Anterior cingulate cortex (tissue), 58 donors: ENCODE measurements at regions not wholly inside any gene's neighbourhood (a gene's known extent, or its start where the extent isn't known, plus 50 kb on each side); places are given as distances from the start of the nearest gene placed in this dataset.

Experiments
- DNase-seq, 58 donors: peaks; one replicate each; lab custom pipeline; 2025; lab: John Stamatoyannopoulos, UW

DNA sequence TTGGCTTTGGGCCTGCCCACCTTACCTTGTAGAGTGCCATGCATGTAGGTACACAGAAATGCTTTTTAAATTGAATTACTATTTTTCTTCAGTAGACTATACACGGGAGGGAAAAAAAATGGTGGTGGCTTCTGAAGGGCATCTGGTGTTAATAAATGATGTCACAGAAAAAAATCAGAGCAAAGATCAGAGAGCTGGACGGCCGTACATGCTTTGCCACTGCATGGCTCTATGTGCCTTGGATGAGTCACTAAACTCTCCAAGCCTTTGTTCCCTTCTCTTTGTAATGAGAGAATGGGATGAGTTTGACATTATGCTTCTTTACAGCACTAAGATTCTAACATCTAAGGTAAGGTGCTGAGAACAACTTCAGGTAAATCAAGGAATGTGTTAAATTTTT lies 376.4 kb upstream of the DDHD1 start:
- DNase-seq = no peak

- no peak for DNase-seq
Measured at GRCh38 chr14:53528185-53528671, 375.1 kb upstream of the DDHD1 start.

GRCh38 chr14:53526200-53526599 lies 373.1 kb upstream of the DDHD1 start:
- no peak for DNase-seq

GRCh38 chr14:53525608-53526007 lies 372.5 kb upstream of the DDHD1 start:
- no peak for DNase-seq

DNA sequence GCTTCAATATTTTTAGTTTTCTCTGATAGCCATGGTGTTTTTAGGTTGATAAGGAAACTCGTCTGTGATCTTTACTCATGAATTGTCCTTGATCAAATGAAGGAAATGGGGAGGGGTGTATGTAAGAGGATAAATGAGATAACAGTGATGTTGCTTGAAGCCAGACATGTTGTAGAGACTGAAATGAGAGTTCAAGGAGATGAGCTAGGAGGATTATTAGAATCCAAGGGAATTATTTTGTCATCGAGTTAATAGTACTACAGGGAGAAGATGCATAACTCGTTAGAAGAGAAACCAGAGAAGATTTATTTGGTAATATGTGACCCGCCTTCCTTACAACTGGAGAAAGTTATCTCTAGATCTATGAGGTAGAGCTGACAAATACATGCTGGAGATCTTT lies 371.3 kb upstream of the DDHD1 start:
- DNase-seq = no peak

DNA sequence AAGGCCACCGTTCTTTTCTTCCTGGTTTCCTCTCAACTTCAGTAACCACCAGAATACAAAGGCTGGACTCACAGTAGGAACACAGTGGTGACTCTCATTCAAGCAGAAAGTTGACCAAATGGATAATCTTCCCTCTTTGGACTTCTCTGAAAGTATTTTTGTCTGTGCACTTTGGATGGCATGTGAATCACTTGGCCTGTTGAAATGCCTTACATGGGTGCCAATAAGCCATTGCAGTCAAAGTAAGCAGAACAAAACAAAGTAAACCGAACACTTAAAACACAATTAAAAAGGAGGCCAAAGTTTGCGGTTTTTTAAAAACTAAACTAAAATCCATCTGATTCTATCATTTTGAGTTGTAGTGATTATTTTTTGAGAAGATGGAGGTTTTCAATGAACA lies 370.1 kb upstream of the DDHD1 start:
- no peak for DNase-seq

DNA sequence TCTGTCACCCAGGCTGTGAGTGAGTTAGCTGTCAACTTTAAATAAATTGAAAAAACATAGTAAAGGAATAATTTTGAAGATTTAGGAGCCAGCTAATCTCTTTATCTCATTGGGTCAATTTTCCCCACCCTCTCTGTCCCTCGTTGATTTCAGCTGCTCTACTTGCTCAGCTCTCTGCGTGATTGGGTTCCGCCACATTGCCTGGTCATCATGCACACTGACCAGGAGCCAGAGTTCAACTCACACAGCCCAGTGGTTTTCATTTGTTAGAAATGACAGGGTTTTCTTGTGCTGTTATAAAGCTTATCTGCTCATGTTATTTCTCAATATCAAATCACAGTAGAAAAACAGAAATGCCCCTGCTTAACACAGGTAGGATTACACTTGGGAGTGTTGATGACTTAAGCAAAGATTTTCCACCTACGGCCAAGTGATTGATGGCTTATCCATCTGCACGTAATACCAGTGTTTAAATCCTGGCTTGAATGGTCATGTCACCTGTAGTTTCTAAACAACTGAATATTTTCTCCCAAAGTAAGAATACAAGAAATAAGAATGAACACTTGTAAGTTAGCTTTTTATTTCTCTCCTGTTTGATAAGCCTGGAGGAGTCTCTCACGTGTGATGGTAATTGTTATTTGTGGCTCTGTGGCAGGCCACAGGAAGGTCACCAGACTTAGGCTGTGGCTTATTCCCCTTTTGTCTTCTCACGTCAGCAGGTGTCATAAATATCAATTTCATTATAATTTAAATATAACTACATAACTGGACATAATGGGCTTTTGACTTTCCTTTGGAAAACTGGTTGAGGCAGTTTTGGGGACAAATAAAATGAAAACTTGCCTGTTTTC lies 367.2 kb upstream of the DDHD1 start:
- DNase-seq = no peak

GRCh38 chr14:53519137-53519536 lies 366.0 kb upstream of the DDHD1 start:
- DNase-seq = no peak

- no peak for DNase-seq
Measured at GRCh38 chr14:53517270-53517960, 364.3 kb upstream of the DDHD1 start.

GRCh38 chr14:53516261-53516774 lies 363.2 kb upstream of the DDHD1 start:
- no peak for DNase-seq

DNA sequence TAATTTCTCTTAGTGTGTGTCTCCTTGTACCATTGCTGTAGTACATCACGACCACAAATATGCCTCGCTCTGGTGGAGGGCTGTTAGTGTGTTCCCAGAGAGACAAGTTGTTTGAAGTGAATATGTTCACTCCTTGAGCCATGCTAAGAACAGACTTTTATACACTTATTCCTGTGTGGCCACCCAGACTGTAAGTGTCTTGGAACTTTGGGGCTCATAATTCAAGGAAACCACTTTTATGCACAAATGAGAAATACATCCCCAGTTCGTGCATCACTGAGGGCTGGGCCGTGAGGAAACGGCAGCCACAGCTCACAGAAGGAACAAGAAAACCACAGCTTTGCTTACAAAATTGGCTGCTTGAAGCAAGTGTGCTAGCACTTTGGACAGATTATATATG lies 362.2 kb upstream of the DDHD1 start:
- peak in 4 of 58 donors; percentile 0 to 4 (median 2) for DNase-seq

- no peak for DNase-seq
Measured at GRCh38 chr14:53514197-53514596, 361.1 kb upstream of the DDHD1 start.

GRCh38 chr14:53510281-53510912 lies 357.3 kb upstream of the DDHD1 start:
- no peak for DNase-seq

- peak in 3 of 58 donors; percentile 5 to 57 (median 7) for DNase-seq
Measured at GRCh38 chr14:53509276-53510244, 356.4 kb upstream of the DDHD1 start.

DNA sequence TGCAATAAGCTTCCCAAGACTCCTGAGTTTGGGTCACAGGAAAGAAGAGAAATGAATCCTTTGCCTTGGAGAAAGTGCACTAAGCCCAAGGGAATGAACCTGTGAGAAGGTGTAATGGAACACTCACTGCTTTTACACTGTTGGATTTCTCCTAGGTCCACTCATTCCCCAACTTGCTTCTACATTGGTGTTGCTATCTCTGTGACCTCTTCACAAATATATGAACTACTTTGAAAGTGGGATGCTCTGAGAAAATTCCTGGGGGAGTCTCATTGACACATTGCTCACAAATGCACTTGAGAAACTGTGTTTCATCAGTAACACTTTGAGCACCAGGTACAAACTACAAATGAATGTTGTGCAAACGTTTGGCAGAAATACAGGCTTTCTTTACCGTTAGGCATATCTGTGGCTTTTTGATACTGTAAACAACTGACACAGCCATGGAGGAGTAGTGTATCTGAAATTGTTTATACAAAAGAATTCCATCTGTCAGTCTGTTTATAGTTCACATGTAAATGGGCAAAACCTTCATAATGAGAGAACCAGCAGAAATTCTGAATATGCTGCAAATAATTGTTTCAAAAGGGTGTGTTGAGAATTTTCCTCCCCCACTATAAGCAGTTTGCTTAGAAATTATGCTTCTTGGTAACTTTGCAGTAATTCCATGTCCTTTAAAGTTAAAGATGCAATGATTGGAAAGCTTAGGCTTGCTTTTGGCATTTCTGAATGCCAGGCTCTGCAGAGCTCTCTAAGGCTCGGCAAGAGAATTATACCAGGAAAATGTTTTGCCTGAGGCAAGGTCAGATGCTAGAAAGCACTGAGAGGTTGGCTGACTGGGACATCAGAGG lies 348.5 kb upstream of the DDHD1 start:
- no peak for DNase-seq

DNA sequence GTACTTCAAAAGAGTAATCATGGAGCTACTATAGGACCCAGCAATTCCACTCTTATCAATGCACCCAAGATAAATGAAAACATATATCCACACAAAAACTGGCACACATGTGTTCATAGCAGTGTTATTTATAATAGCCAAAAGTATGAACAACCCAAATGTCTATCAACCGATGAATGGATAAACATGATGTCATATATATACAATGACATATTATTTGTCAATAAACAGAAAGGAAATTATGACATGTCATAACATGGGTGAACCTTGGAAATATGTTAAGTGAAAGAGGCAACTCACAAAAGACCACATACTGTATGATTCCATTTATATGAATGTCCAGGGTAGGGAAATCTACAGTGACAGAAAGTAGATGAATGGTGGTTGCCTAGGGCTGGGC lies 347.1 kb upstream of the DDHD1 start:
- no peak for DNase-seq

GRCh38 chr14:53496668-53497067 lies 343.5 kb upstream of the DDHD1 start:
- DNase-seq = no peak

GRCh38 chr14:53495846-53496343 lies 342.8 kb upstream of the DDHD1 start:
- DNase-seq = no peak

- DNase-seq = no peak
Measured at GRCh38 chr14:53494587-53494986, 341.5 kb upstream of the DDHD1 start.
